GM20000 (cell line): ENCODE measurements at regions not wholly inside any gene's neighbourhood (a gene's known extent, or its start where the extent isn't known, plus 50 kb on each side); places are given as distances from the start of the nearest gene placed in this dataset.

Experiments used
- DNase-seq: peaks from one replicate; pipeline ENCODE4 v3.0.0; 2012; ENCODE audit warnings: low spot score
- CTCF ChIP-seq: IDR thresholded peaks from 2 replicates; pipeline ENCODE4 v1.5.1; 2012; ENCODE audit warnings: mild to moderate bottlenecking, control low read depth; ENCODE audit errors: extremely low read depth, missing control alignments

DNA sequence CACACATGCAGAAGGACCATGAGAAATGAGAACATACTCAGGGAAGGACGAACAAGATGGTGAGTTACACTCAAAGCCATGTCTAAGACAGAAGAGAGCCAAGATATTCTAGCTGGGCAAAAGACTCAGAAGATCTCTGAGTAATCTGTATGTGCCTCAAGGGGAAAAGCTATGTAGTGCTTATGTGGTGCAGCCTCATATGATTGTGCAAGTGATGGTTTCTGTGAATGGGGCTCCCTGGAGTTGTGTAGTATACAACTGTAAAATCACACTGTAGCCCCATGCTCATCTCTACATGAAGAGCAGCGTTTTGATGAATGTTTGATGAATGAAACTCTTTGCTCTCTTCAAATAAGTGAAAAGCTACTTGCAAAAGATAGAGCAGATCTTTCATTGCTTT is 57.5 kb downstream of the OSR1 start:
- no peak for TF ChIP-seq CTCF
- DNase-seq = no peak

DNA sequence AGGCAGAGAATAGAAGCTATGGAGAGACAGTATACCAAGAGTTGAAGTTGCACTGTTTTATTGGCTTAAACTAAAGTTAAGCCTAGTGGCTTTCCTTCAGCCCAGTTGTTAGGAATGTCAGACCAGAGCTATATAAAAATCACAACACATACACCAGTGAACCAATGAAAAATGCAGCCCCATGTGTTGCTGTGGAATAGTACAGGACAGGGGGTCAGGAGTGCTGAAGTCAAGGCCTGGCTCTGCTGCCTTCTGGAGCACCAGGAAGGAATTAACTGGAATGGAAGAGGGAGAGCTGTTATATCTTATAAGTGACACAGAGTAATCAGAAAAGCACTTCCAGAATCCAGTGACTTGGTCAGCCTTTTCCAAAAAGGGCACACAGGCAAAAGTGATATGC is 58.9 kb downstream of the OSR1 start:
- TF ChIP-seq CTCF = no peak
- DNase-seq = no peak

GRCh38 chr2:19299032-19299431 is 59.4 kb downstream of the OSR1 start:
- TF ChIP-seq CTCF = no peak
- DNase-seq = no peak

DNA sequence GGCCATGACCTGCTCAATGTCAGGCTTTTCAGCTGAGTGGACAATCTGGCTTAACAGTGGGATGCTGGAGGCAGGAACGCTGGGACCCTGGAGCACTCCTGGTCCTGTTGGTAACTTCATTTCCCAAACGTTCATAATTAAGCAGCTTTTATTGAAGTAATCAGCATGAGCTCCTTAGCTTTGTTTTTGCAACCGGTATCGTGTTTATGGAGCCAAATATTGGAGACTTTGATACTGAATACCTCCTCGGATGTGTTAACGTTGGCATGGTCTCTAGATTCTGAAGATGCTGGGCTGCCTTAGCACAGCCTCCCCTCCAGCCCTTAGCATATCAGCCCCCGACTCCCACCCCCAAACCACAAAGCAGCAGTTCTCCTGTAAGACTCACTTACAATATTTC is 60.7 kb downstream of the OSR1 start:
- DNase-seq = no peak
- no peak for TF ChIP-seq CTCF

DNA sequence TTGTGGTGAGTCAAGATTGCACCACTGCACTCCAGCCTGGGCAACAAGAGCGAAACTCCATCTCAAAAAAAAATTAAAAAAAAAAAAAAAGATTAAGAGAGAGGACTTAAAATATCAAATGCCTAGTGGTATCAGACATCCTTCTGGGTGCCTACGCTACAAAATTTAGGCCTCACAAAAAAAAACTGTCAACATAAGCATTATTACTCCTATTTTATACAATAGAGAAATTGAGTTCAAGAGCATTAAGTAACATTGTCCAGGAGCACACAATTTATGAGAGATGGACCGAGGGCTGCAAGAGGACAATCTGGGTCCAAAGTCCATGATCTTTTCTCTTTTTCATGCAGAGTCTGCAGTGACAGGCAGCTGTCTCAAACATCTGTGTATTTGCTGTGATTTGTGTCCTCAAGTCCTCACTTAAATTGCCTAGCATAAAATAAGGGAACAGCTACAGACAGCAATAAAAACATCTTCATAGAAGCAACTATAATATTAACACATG is 62.4 kb downstream of the OSR1 start:
- DNase-seq = no peak
- no peak for TF ChIP-seq CTCF

DNA sequence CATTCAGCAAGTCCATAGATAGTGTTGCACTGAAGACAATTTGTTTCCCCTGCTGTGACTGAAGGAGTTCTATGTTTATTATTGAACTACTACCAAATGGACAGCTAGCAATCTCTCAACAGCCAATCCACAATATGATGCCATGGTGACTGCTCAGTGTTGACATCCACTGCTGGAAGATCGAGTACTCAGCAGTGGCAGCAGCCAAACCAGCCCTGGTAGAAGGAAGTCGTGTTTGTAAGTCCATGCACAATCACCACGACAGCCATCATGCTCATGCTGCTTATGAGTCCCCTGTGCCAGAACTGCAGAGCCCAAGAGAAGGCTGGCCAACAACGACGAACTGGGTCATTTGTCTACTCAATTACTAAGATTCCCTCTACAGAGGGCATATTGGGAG is 66.4 kb downstream of the OSR1 start:
- no peak for DNase-seq
- TF ChIP-seq CTCF = no peak

DNA sequence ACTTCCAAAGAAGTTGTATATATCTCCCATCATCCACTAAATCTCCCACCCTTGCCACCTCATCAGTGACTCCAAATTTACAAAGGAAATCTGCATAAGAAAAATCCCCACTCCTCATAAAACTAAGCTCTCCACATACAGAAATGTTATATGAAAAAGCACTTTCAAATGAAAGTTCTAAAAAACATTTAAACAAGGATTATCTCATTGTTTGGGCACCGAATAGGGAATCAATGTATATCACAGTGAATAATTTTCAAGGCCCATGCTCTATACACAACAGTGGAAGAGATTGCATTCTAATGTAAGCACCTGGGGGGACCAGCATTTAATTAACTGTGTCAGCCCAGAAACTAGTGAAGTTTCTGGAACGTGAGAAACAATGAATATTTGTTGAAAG is 70.1 kb downstream of the OSR1 start:
- no peak for TF ChIP-seq CTCF
- no peak for DNase-seq
